ENCODE measurements at regions not wholly inside any gene's neighbourhood (a gene's known extent, or its start where the extent isn't known, plus 50 kb on each side); places are given as distances from the start of the nearest gene placed in this dataset.

- TF ChIP-seq POLR2A (IDR thresholded peaks at IDR 0.05; ENCODE audit: low read length) (no peak), GATA1 (IDR thresholded peaks at IDR 0.05; ENCODE audit: low read depth, low read length) (no peak)
These were observed 80.3 kb upstream of the MRI1 start for GRCh38 chr19:13684021-13684420.

Measured in erythroblast (primary cell).